ENCODE measurements at regions not wholly inside any gene's neighbourhood (a gene's known extent, or its start where the extent isn't known, plus 50 kb on each side); places are given as distances from the start of the nearest gene placed in this dataset.

- TF ChIP-seq, protein P1, sequence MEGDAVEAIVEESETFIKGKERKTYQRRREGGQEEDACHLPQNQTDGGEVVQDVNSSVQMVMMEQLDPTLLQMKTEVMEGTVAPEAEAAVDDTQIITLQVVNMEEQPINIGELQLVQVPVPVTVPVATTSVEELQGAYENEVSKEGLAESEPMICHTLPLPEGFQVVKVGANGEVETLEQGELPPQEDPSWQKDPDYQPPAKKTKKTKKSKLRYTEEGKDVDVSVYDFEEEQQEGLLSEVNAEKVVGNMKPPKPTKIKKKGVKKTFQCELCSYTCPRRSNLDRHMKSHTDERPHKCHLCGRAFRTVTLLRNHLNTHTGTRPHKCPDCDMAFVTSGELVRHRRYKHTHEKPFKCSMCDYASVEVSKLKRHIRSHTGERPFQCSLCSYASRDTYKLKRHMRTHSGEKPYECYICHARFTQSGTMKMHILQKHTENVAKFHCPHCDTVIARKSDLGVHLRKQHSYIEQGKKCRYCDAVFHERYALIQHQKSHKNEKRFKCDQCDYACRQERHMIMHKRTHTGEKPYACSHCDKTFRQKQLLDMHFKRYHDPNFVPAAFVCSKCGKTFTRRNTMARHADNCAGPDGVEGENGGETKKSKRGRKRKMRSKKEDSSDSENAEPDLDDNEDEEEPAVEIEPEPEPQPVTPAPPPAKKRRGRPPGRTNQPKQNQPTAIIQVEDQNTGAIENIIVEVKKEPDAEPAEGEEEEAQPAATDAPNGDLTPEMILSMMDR (conservative IDR thresholded peaks at IDR 0.05 in 1 of 2, IDR thresholded peaks at IDR 0.05 in 1 of 2; ENCODE audit: low read depth in 1 of 2, low read length in 2 of 2): no peak
- TF ChIP-seq EZH2 (IDR thresholded peaks at IDR 0.05; ENCODE audit: low read length, missing control alignments): no peak
These were observed 220.5 kb downstream of the BAMBI start for GRCh38 chr10:28897617-28898464.

Measured in fibroblast of lung (primary cell).